WTC11 (cell line): ENCODE measurements at regions not wholly inside any gene's neighbourhood (a gene's known extent, or its start where the extent isn't known, plus 50 kb on each side); places are given as distances from the start of the nearest gene placed in this dataset.

Experiments
- ATF3 ChIP-seq: sonication (generic); formaldehyde crosslinking; conservative IDR thresholded peaks from 2 replicates; pipeline ENCODE4 v1.8.1; 2022; ENCODE audit warnings: mild to moderate bottlenecking, missing genetic modification reagents
- CTCF ChIP-seq: fragments of 200-600 bp; IDR thresholded peaks from 2 replicates; pipeline ENCODE4 v1.8.0; 2022; ENCODE audit warnings: antibody characterized with exemption
- ETV6 ChIP-seq: sonication (generic); formaldehyde crosslinking; IDR thresholded peaks from 2 replicates; pipeline ENCODE4 v1.8.1; 2022; ENCODE audit warnings: mild to moderate bottlenecking, missing genetic modification reagents
- TF ChIP-seq, protein P1 (sequence below): sonication (generic); formaldehyde crosslinking; IDR thresholded peaks from 2 replicates; pipeline ENCODE4 v1.8.1; 2022; ENCODE audit warnings: low read depth, missing genetic modification reagents, borderline replicate concordance

DNA sequence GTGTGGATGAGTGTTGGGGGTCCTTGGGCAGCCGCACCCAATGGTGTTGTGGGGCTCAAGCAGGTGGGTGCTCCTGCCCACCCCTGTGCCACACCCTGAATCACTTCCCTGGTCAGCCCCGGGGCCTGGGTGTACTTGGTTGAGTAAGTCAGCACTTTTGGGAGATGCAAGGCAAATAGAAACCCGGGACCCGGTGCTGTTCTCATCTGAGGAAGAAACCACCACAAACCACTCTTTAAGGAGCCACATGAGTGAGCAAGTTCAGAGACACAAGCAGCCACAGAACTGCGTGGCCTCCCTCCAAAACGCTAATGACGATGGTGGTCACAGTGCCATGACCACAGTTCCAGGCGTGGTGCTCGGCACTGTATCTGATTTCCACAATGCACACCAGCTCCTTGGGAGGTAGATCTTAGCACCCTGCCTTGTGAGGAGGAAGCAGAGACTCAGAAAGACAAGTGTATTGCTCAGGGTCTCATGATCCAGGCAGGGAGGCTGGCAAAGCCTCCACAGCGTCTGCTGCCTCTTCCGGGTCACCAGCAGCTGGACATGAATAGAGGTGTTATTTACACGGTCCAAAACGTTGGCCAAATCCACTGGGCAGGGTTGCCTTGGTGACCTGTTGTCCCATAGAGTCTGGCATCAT lies 118.2 kb upstream of the ALDH1A3 start:
- TF ChIP-seq, protein P1, sequence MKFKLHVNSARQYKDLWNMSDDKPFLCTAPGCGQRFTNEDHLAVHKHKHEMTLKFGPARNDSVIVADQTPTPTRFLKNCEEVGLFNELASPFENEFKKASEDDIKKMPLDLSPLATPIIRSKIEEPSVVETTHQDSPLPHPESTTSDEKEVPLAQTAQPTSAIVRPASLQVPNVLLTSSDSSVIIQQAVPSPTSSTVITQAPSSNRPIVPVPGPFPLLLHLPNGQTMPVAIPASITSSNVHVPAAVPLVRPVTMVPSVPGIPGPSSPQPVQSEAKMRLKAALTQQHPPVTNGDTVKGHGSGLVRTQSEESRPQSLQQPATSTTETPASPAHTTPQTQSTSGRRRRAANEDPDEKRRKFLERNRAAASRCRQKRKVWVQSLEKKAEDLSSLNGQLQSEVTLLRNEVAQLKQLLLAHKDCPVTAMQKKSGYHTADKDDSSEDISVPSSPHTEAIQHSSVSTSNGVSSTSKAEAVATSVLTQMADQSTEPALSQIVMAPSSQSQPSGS (CRISPR knock-in tag) = no peak
- no peak for TF ChIP-seq CTCF
- no peak for TF ChIP-seq ATF3 (CRISPR knock-in tag)
- TF ChIP-seq ETV6 (CRISPR knock-in tag) = no peak
